ENCODE measurements at regions not wholly inside any gene's neighbourhood (a gene's known extent, or its start where the extent isn't known, plus 50 kb on each side); places are given as distances from the start of the nearest gene placed in this dataset.

DNA sequence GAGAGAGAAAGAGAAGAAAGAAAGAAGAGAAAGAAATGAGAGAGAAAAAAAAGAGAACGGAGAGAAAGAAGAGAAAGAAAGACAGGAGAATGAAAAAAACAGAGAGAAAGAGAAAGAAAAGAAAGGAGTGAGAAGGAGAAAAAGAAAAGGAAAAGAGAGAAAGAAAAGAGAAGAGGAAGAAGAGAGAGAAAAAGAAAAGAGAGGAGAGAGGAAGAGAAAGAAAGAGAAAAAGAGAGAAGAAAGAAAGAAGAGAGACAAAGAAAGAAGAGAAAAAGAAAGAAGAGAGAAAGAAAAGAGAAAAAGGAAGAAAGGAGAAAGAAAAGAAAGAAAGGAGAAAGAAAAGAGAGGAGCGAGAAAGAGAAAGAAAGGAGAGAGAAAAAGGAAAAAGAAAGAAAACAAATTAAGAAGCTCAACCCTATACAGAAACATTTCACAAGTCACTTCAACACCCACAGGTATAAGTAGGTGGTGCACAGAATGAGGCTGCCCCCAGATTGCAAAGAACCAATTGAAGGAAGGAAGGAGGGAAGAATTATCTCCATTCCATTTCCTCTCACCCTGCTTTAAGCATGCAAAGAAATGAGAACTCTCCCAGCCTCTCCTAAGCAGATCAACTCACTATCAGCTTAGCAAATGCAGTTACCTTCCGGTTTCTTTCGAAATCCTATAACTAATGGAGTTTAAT, 98.8 kb upstream of the CACNA1A start:
- DNase-seq, result no peak

DNA sequence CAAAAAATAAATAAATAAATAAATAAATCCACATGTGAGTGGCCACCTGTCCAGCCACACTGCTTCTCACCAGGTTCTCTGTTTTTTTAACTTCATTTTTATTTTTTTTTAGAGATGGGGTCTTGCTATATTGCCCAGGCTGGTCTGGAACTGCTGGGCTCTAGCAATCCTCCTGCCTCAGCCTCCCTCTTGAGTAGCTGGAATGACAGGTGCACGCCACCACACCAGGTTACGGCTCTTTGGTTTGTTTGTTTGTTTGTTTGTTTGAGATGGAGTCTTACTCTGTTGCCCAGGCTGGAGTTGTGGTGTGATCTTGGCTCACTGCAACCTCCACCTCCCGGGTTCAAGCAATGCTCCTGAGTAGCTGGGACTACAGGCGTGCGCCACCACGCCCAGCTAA, 94.5 kb upstream of the CACNA1A start:
- no peak for DNase-seq

DNA sequence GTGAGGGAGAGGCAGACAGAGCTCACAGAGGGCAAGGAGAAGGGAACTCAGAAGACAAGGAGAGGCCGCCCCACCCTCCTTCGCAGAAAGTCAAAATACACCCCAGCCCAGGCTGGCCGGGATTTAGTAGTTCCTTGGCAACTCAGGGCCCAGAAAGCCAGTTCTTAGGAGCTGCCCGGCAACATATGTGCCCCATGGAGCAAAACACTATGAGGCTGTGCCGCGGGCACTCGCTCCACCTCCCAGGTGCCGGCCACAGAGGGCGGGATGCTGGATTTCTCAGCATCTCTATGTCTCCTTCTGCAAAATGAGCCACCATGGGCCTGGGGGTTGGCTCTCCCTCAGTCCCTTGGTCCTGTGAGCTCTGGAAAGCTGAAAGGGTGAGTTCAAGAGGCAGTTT, 93.8 kb upstream of the CACNA1A start:
- no peak for DNase-seq

DNA sequence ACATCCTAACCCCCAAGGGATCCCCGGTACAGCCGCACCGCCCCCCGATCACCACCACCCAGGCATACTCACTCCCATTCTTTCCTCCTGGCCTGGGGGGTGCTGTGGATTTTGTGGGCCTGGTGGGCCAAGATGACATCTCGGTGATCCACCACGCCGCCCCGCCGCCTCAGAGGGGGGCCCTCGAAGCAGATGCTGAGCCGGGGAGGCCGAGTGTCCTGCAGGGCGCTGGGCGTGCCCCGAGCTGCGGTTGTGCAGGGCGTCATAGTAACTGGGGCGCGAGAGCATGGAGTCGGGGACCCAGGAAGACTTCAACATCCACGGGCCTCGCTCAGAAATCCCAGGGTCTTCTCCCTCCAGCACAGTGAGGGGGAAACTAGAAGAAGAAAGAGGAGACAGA, 93.4 kb upstream of the CACNA1A start:
- no peak for DNase-seq

DNA sequence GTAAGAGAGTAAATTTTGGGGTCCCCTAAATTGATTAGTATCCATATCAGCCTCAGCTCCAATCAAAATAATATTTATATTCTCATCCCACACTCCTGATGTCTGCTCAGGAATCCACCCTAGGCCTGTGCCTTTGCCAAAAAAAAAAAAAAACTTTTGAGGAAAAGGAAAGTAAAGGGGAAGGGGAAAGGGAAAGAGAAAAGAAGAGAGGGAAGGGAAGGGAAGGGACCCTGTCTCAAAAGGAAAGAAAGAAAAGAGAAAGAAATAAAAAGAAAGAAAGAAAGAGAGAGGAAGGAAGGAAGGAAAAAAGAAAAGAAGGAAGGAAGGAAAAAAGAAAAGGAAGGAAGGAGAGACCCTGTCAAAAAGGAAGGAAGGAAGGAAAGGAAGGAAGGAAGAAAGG, 91.8 kb upstream of the CACNA1A start:
- no peak for DNase-seq

DNA sequence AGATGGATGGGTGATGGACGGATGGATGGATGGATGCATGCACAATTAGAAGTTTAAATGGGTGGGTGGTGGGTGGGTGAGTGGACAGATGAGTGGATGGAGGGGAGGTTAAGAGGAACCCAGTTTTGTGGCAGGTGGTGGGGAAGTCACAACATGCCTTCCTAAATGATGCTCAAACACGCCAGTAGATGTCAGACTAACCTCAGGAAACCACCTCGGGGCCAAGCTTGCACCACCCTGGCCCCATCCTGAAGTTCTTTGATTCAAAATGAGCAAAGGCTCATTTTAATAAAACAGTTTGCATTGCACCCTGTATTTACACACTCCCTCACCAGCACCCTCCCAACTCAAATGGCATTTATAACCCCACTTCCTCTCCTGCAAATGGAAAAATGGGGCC, 91.4 kb upstream of the CACNA1A start:
- DNase-seq, result peak; percentile 46

DNA sequence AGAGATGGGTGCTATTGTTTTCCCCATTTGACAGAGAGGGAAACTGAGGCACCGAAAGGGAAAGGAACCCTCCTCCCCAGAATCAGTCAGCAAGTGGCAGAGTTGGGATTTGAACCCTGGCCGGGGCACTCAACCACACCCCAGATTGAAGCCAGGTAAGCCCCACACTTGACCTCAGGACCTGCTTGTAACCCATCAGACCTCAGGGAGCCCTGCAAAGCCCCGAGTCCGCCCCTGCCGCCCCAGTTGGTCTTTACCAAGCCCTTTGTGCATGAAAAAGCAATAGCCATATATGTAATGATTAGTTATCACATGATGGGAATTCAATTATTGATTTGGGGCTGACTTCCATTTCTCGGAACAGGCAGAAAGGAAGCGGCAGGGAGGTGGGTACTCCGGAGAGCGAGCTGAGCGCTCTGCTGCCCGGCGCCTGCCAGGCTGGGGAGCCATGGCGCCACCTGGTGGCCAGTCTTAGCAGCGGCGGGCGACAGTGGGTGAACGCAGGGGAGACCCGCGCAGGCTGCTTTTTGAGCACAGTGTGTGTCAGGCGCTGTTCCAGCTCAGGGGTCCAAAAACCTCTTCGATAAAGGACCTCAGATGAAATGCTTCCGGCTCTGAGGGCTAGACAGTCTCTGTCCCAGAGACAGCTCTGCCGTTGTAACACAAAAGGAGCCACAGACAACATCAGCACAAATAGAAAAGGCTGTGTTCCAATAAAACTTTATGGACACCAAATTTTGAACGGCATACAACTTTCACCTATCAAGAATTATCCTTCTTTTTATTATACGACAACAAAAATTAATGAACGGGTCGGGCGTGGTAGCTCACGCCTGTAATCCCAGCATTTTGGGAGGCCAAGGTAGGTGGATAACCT, 82.9 kb upstream of the CACNA1A start:
- DNase-seq, result peak; percentile 85

DNA sequence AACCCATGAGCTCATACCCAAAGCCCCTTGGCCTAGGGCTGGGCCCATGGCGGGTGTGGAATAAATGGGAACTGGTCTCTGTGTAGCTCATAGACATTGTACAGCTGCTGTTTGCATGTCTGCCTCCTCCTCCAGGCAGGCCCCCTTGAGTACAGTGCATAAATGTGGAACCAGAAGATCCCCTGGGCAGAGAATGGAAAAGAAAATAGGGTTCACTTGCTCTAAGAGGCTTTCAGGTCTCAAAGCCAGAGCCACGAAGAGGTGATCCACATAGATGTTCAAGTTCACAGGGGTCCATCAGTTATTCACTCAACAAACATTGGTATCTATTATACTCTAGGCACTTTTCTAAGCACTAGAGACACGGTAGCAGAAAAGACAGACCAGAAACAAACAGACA, 79.2 kb upstream of the CACNA1A start:
- no peak for DNase-seq

DNA sequence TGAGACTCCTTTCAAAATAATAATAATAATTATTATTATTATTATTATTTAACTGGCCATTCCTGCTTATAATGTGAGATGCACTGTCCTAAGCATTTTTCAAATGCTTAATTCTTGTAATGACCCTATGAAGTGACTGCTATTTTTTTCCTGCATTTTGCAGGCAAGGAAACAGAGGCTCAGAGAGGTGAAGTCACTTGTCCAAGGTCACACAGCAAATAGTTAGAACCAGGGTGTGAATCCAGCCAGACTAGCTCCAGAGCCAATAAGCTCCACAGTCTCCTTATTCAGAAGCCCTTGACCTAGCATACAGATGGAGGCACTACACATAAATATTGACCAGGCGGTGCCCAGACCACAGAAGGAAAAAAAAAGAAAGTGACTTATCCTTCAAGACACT, 77.5 kb upstream of the CACNA1A start:
- no peak for DNase-seq

DNA sequence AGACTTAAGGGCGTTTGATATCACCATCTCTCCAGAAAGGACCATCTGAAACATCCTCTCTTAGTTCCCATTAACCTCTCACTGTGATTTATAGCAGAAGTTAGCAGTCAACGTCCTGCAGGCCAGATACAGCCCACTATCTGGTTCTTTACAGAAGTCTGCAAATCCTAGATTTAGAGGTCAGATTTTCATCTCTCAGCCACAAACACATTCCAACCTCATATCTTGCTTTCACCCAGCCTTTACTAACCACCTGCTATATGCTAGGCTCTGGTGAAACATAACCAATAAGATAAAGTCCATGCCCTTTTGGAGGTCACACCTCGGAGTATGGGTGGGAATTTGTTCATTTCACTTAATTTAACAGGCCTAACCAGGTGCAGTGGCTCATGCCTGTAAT, 76.8 kb upstream of the CACNA1A start:
- DNase-seq, result no peak

DNA sequence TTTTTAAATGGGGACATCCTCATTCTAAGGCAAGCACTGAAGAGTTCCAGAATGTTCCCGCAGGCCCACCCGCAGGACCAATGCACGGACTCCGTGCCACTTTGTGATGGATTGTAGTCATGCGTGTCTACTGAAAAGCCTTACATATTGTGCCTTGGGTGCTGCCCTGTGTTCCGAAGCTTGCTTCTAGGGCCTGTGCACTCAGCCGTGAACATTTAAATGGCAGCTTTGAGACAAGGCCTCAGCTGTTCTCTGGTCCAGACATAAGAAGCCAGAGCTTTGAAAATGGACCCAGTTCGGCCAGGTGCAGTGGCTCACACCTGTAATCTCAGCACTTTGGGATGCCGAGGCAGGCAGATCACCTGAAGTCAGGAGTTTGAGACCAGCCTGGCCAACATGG, 75.3 kb upstream of the CACNA1A start:
- no peak for DNase-seq

DNA sequence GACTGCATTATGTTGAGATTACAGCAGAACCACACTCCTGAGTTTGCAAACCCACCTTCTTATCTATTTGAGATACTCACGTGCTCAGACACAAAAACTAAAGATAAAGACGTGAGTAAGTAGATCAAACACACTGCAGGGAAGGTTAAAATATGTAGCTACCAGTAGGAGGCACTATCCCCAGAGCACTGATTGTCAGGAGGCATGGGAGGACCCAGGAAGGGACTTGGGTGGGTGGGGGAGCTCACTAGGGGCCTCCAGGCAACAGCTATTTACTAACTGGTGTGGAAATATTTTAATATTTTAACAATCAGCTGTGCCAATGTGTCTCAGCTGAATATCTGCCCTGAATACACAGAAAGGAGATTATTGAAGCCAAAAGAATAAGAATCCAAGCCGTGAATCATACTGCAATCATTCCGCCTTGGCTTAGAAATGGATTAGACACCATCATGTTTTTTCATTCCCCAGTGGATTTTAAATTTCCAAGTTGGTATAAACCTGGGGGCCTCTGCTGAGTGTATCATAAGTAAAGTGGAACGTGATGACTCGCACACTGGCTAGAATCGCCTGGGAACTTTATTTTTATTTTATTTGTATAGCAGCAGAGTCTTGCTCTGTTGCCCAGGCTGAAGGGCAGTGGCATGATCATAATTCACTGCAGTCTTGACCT, 73.2 kb upstream of the CACNA1A start:
- no peak for DNase-seq

DNA sequence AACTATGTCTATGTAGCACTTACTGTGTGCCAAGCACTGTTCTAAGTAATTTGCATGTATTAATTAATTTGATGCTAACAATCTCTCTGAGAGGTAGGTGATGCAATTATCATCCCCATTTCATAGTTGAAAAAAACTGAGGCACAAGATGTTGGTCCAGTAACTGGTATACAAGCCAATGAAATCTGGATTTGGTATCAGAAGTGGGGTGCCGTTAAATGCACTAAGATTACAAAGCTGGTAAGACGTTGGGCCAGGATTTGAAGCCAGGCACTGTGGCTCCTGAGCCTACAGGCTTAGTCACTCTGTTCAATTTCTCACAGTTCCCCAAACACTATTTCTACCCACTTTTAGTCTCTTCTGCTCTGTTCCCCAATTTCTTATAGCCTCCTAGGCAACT, 70.4 kb upstream of the CACNA1A start:
- DNase-seq, result no peak

DNA sequence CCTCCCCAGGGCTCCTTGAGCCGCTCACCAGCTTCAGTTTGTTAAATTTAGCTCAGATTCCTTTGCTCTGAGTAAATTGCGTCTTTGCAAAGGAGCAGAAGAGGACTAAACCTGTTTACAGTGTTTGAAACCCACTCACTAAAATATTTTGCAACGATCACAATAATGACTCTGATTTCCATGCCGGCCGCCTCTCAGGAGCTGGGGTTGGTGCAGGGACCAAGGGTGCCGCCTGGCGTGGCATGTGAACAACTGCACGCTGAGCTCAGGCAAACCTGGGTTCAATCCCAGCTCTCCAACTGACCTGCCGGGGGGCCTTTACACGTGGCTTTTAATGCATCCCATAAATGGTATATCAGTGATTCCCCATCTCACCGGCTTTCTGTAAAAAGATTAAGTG, 68.7 kb upstream of the CACNA1A start:
- no peak for DNase-seq

DNA sequence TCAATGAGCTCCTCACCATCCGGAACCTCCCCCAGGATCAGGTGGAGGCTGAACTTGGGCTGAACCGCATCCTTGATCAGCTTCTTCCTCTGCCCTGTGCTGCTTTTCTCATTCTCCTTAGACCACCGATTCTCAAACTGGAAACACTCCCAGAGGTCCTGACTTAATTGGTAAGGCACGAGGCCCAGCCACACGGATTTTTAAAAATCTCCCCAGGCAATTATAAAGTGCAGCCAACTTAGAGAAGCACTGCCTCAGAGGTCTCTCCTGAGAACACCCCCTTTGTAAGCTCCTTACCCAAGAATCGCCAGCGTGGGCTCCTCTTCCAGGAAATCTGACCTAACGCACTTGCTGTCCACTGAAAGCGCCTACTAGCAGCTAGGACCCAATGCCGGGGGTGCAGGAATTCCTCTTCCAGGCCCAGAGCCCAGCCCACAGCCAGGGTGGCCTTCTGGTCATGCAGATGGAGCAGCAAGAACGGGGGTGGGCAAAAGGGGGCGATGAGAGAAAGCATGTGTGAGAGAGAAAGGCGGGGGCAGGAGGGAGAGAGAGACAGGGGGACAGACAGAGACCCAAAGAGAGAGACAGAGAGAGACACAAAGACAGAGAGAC, 66.9 kb upstream of the CACNA1A start:
- DNase-seq, result no peak

DNA sequence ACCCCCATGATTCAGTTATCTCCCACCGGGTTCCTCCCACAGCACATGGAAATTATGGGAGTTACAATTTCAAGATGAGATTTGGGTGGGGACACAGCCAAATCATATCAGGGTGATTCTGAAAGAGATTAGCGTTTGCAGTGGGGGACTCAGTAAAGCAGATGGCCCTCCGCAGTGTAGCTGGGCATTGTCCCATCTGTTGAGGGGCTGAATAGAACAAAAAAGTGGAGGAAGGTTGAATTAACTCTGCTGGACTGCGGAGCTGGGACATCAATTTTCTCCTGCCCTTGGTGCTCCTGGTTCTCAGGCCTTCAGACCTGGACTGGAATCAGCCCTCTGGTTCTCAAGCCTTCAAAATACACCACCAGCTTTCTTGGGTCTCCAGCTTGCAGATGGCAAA, 55.2 kb upstream of the CACNA1A start:
- no peak for DNase-seq

DNA sequence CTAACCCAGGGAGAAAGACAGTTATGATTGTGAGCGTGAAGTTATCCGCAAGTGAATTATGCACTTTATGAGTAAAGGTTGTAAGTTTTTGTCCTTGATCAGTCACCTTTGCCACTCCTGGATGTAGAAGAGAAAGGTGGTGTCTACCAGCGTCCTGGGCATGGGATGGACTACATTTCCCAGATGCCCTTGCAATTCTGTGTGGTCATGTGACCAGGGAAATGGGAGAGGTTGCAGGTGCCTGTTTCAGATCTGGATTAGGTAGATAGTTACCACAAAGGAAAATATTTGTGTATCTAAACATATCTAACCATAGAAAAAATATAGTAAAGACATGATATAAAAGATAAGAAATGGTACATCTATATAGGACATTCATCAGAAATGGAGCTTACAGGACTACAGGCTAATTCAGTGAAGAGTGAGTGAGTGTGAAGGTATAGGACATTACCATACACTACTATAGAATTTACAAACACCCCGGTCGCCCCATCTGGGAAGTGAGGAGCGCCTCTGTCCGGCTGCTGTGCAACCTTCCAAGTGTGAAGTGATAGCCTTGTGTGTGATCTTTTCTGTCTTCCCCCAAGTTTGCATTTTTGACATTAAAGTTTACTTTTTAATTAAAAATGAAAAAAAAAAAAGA, 51.6 kb upstream of the CACNA1A start:
- DNase-seq, result no peak

DNA sequence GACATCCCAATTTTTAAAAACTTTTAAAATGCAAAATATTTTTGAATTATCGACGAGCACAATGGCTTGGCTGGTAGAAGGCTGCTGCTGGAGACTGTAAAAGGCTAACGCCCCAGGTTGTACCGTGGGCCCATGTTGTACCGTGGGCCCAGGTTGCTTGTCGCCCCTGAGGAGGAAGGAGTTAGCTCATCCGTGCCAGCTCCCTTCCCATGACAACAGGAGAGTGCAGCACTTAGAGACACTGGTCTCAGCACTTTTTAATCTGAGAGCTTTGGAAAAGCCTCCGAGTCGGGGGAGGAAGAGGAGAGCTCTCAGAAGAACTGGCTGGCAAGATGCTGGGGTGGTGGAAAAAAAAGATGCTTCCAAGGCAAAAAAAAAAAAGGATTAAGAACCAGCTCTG, 50.3 kb upstream of the CACNA1A start:
- no peak for DNase-seq
